ENCODE measurements at regions not wholly inside any gene's neighbourhood (a gene's known extent, or its start where the extent isn't known, plus 50 kb on each side); places are given as distances from the start of the nearest gene placed in this dataset.
"Not testable (repeated sequence)": the region's sequence is repeated elsewhere in the genome, so short reads cannot be mapped to it uniquely, and the experiment has no call there.

GRCh38 chr21:15204970-15205286, 140.1 kb upstream of the NRIP1 start:
- DNase-seq: no peak

- DNase-seq: no peak
Observed at GRCh38 chr21:15206514-15206913, 141.7 kb upstream of the NRIP1 start.

GRCh38 chr21:15207231-15207630, 142.4 kb upstream of the NRIP1 start:
- no peak for DNase-seq

- no peak for DNase-seq
Observed at GRCh38 chr21:15207635-15208370, 143.0 kb upstream of the NRIP1 start.

GRCh38 chr21:15208786-15209185, 144.0 kb upstream of the NRIP1 start:
- no peak for DNase-seq

GRCh38 chr21:15209224-15209623, 144.4 kb upstream of the NRIP1 start:
- DNase-seq: no peak

- DNase-seq: no peak
Observed at GRCh38 chr21:15210235-15210678, 145.5 kb upstream of the NRIP1 start.

- no peak for DNase-seq
Observed at GRCh38 chr21:15211491-15212133, 146.8 kb upstream of the NRIP1 start.

GRCh38 chr21:15212206-15212605, 147.4 kb upstream of the NRIP1 start:
- DNase-seq: no peak

GRCh38 chr21:15218476-15218875, 153.7 kb upstream of the NRIP1 start:
- DNase-seq: not testable (repeated sequence)

GRCh38 chr21:15219039-15219438, 154.2 kb upstream of the NRIP1 start:
- no peak for DNase-seq

GRCh38 chr21:15219894-15220293, 155.1 kb upstream of the NRIP1 start:
- DNase-seq: no peak

- DNase-seq: no peak
Observed at GRCh38 chr21:15221799-15222386, 157.1 kb upstream of the NRIP1 start.

- no peak for DNase-seq
Observed at GRCh38 chr21:15222707-15223106, 157.9 kb upstream of the NRIP1 start.

- DNase-seq: no peak
Observed at GRCh38 chr21:15224346-15225086, 159.7 kb upstream of the NRIP1 start.

- no peak for DNase-seq
Observed at GRCh38 chr21:15227919-15228318, 163.1 kb upstream of the NRIP1 start.

GRCh38 chr21:15229390-15229789, 164.6 kb upstream of the NRIP1 start:
- no peak for DNase-seq

GRCh38 chr21:15233611-15234010, 168.8 kb upstream of the NRIP1 start:
- DNase-seq: no peak

GRCh38 chr21:15236111-15236510, 171.3 kb upstream of the NRIP1 start:
- DNase-seq: no peak

GRCh38 chr21:15240848-15241247, 176.0 kb upstream of the NRIP1 start:
- DNase-seq: no peak

GRCh38 chr21:15241997-15242736, 177.4 kb upstream of the NRIP1 start:
- DNase-seq: no peak

GRCh38 chr21:15242906-15243305, 178.1 kb upstream of the NRIP1 start:
- DNase-seq: no peak

GRCh38 chr21:15243406-15243805, 178.6 kb upstream of the NRIP1 start:
- no peak for DNase-seq

All from NCI-H2107 (cell line).